Heart left ventricle (tissue), 13 donors: ENCODE measurements at regions not wholly inside any gene's neighbourhood (a gene's known extent, or its start where the extent isn't known, plus 50 kb on each side); places are given as distances from the start of the nearest gene placed in this dataset.

ENCODE experiments used
- POLR2A ChIP-seq, 2 donors: fragments of 450-650 bp; IDR thresholded peaks; one replicate each; pipeline ENCODE4 v1.6.1; 2017; ENCODE audit warnings: antibody characterized with exemption in 2 of 2, mild to moderate bottlenecking in 2 of 2, moderate library complexity in 2 of 2
- TF ChIP-seq, protein P1 (sequence below), 12 donors: fragments of 200-600 bp; sonication (generic) in 4 of 12; IDR thresholded peaks; one replicate each; pipeline versions ENCODE4 v1.5.0 to v1.8.0; 2018 to 2022; ENCODE audit warnings: antibody characterized with exemption in 12 of 12, mild to moderate bottlenecking in 5 of 12
- donor health status: ischemic (EF 13 %, LVEDD 7.1; RV severe dilation, severe dysfunction).
- donor health status: DM: no; HTN: yes; CAD: no.
- donor health status: DM: no; HTN: no; CAD: no.
- donor health status: ischemic (EF 25% LVEDD 6.9; RV normal size, moderate dysfunction).
- donor health status: ischemic (EF 25% LVEDD 5.7; RV mildly dilated, moderate dysfunction).
- donor health status: ischemic (EF 35%, LVEDD 5.7; RV mildly dilated, moderate dysfunction).
- donor health status: nonischemic (EF 11% LVEDD 7.7; RV severe dilation, severe dysfunction).
- donor health status: DM: yes; HTN: yes; CAD: no.
- donor health status: PGD.
- donor health status: ischemic (EF 29% LVEDD 5.4; RV normal size, mild dysfunction).
- donor health status: nonischemic (EF 23%, LVEDD 6.1; RV moderate dilation, normal function).

DNA sequence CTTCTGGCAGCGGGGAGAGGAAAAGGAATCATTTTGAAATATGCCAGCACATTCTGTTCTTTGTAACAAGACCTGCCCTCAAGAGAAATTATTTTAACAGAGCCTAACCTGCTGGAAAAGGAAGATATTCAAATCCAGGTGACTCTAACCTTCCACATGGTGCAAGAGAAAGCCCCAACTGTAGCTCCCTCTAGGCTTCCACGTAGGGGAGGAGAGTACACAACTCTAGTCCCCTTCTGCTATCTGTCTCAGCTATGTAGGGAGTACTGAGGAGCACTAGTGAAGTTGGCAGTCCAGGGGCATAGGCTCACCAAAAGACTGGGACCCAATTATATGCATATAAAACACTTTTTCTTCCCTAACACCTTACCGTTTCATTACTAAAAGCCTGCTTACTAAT lies 82.2 kb upstream of the SIX3 start:
- TF ChIP-seq, protein P1, sequence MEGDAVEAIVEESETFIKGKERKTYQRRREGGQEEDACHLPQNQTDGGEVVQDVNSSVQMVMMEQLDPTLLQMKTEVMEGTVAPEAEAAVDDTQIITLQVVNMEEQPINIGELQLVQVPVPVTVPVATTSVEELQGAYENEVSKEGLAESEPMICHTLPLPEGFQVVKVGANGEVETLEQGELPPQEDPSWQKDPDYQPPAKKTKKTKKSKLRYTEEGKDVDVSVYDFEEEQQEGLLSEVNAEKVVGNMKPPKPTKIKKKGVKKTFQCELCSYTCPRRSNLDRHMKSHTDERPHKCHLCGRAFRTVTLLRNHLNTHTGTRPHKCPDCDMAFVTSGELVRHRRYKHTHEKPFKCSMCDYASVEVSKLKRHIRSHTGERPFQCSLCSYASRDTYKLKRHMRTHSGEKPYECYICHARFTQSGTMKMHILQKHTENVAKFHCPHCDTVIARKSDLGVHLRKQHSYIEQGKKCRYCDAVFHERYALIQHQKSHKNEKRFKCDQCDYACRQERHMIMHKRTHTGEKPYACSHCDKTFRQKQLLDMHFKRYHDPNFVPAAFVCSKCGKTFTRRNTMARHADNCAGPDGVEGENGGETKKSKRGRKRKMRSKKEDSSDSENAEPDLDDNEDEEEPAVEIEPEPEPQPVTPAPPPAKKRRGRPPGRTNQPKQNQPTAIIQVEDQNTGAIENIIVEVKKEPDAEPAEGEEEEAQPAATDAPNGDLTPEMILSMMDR (IDR thresholded peaks at IDR 0.05), result no peak
- no peak for TF ChIP-seq POLR2A (IDR thresholded peaks at IDR 0.05)
